ACC112 (cell line): ENCODE measurements at regions not wholly inside any gene's neighbourhood (a gene's known extent, or its start where the extent isn't known, plus 50 kb on each side); places are given as distances from the start of the nearest gene placed in this dataset.

Source experiments
- H2AFZ ChIP-seq: fragments of 200-600 bp; sonication (generic); one replicate; pipeline ENCODE4 v1.6.0; 2017; ENCODE audit warnings: antibody characterized with exemption, low read length; ENCODE audit not compliant: unreplicated experiment
- H3K27ac ChIP-seq: fragments of 200-600 bp; sonication (generic); 2 replicates; pipeline ENCODE4 v1.5.1; 2014; ENCODE audit warnings: low read depth, mild to moderate bottlenecking, antibody characterized with exemption, low read length, moderate library complexity
- H3K27me3 ChIP-seq: fragments of 200-600 bp; sonication (generic); 2 replicates; pipeline ENCODE4 v1.6.1; 2014; ENCODE audit warnings: mild to moderate bottlenecking, antibody characterized with exemption, low read length, moderate library complexity, mixed read lengths; ENCODE audit not compliant: insufficient read depth
- H3K36me3 ChIP-seq: fragments of 200-600 bp; sonication (generic); 2 replicates; pipeline ENCODE4 v1.6.1; 2016; ENCODE audit warnings: mild to moderate bottlenecking, antibody characterized with exemption, low read length, moderate library complexity, mixed read lengths; ENCODE audit not compliant: insufficient read depth
- H3K4me1 ChIP-seq: fragments of 200-600 bp; sonication (generic); one replicate; pipeline ENCODE4 v1.6.1; 2016; ENCODE audit warnings: low read length, mixed read lengths; ENCODE audit not compliant: insufficient read depth, unreplicated experiment, control insufficient read depth
- H3K4me3 ChIP-seq: fragments of 200-600 bp; sonication (generic); 2 replicates; pipeline ENCODE4 v1.5.1; 2014; ENCODE audit warnings: mild to moderate bottlenecking, low read depth, low read length
- H3K79me2 ChIP-seq: fragments of 200-600 bp; sonication (generic); one replicate; pipeline ENCODE4 v1.6.0; 2016; ENCODE audit warnings: low read length; ENCODE audit not compliant: control insufficient read depth, unreplicated experiment, insufficient read depth

- H3K4me1 ChIP-seq = no peaks in the 10 kb centered on the region
- no peak overlapping the region for H3K4me3 ChIP-seq
- no peak overlapping the region for H3K27ac ChIP-seq
- no peaks in the 10 kb centered on the region for H3K79me2 ChIP-seq
- H2AFZ ChIP-seq = no peak overlapping the region
- no peaks in the 10 kb centered on the region for H3K27me3 ChIP-seq
- no peaks in the 10 kb centered on the region for H3K36me3 ChIP-seq
Measured at GRCh38 chr7:85608804-85609203, 421.9 kb upstream of the SEMA3D start.

- Histone ChIP-seq H3K4me3 (no peak overlapping the region), H3K27me3 (no peaks in the 10 kb centered on the region), H3K27ac (no peak overlapping the region), H2AFZ (no peak overlapping the region), H3K4me1 (no peaks in the 10 kb centered on the region), H3K79me2 (no peaks in the 10 kb centered on the region), H3K36me3 (no peaks in the 10 kb centered on the region)
Measured at GRCh38 chr7:85602196-85602595, 415.3 kb upstream of the SEMA3D start.

GRCh38 chr7:85600395-85600794 is 413.5 kb upstream of the SEMA3D start:
- H2AFZ ChIP-seq = no peak overlapping the region
- H3K27ac ChIP-seq = no peak overlapping the region
- peaks cover 9% of the 10 kb centered on the region for H3K4me1 ChIP-seq
- no peaks in the 10 kb centered on the region for H3K79me2 ChIP-seq
- no peaks in the 10 kb centered on the region for H3K36me3 ChIP-seq
- no peaks in the 10 kb centered on the region for H3K27me3 ChIP-seq
- H3K4me3 ChIP-seq = no peak overlapping the region

GRCh38 chr7:85596827-85597226 is 410.0 kb upstream of the SEMA3D start:
- Histone ChIP-seq H3K36me3 (no peaks in the 10 kb centered on the region), H3K4me1 (peaks cover 20% of the 10 kb centered on the region), H3K4me3 (no peak overlapping the region), H3K79me2 (no peaks in the 10 kb centered on the region), H3K27me3 (no peaks in the 10 kb centered on the region), H2AFZ (no peak overlapping the region), H3K27ac (no peak overlapping the region)

GRCh38 chr7:85595750-85596178 is 408.9 kb upstream of the SEMA3D start:
- H3K4me1 ChIP-seq = peaks cover 20% of the 10 kb centered on the region
- peak overlapping the region; percentile 47 for H2AFZ ChIP-seq
- no peaks in the 10 kb centered on the region for H3K27me3 ChIP-seq
- H3K79me2 ChIP-seq = no peaks in the 10 kb centered on the region
- H3K27ac ChIP-seq = peak overlapping the region; percentile 15; the same call in 1 of the 2 replicates
- no peaks in the 10 kb centered on the region for H3K36me3 ChIP-seq
- H3K4me3 ChIP-seq = no peak overlapping the region

GRCh38 chr7:85593355-85593754 is 406.5 kb upstream of the SEMA3D start:
- no peaks in the 10 kb centered on the region for H3K27me3 ChIP-seq
- H3K4me3 ChIP-seq = no peak overlapping the region
- H3K79me2 ChIP-seq = no peaks in the 10 kb centered on the region
- no peak overlapping the region for H3K27ac ChIP-seq
- peaks cover 20% of the 10 kb centered on the region for H3K4me1 ChIP-seq
- no peak overlapping the region for H2AFZ ChIP-seq
- no peaks in the 10 kb centered on the region for H3K36me3 ChIP-seq

GRCh38 chr7:85587785-85588184 is 400.9 kb upstream of the SEMA3D start:
- Histone ChIP-seq H3K79me2 (no peaks in the 10 kb centered on the region), H3K4me3 (no peak overlapping the region), H3K27me3 (no peaks in the 10 kb centered on the region), H3K4me1 (peaks cover 13% of the 10 kb centered on the region), H3K27ac (no peak overlapping the region), H2AFZ (no peak overlapping the region), H3K36me3 (no peaks in the 10 kb centered on the region)

GRCh38 chr7:85586091-85586490 is 399.2 kb upstream of the SEMA3D start:
- no peaks in the 10 kb centered on the region for H3K79me2 ChIP-seq
- H3K4me3 ChIP-seq = no peak overlapping the region
- no peak overlapping the region for H3K27ac ChIP-seq
- H3K36me3 ChIP-seq = no peaks in the 10 kb centered on the region
- H2AFZ ChIP-seq = no peak overlapping the region
- H3K4me1 ChIP-seq = peaks cover 3% of the 10 kb centered on the region
- no peaks in the 10 kb centered on the region for H3K27me3 ChIP-seq

GRCh38 chr7:85583131-85583953 is 396.5 kb upstream of the SEMA3D start:
- H3K36me3 ChIP-seq = no peaks in the 10 kb centered on the region
- no peak overlapping the region for H2AFZ ChIP-seq
- no peak overlapping the region for H3K27ac ChIP-seq
- H3K4me3 ChIP-seq = no peak overlapping the region
- no peaks in the 10 kb centered on the region for H3K79me2 ChIP-seq
- peaks cover 3% of the 10 kb centered on the region for H3K4me1 ChIP-seq
- no peaks in the 10 kb centered on the region for H3K27me3 ChIP-seq

GRCh38 chr7:85573844-85574243 is 387.0 kb upstream of the SEMA3D start:
- Histone ChIP-seq H2AFZ (no peak overlapping the region), H3K27me3 (no peaks in the 10 kb centered on the region), H3K36me3 (no peaks in the 10 kb centered on the region), H3K4me1 (no peaks in the 10 kb centered on the region), H3K79me2 (no peaks in the 10 kb centered on the region), H3K4me3 (no peak overlapping the region), H3K27ac (no peak overlapping the region)

- no peaks in the 10 kb centered on the region for H3K79me2 ChIP-seq
- no peaks in the 10 kb centered on the region for H3K27me3 ChIP-seq
- no peak overlapping the region for H3K27ac ChIP-seq
- no peak overlapping the region for H2AFZ ChIP-seq
- no peak overlapping the region for H3K4me3 ChIP-seq
- H3K4me1 ChIP-seq = no peaks in the 10 kb centered on the region
- H3K36me3 ChIP-seq = no peaks in the 10 kb centered on the region
Measured at GRCh38 chr7:85573346-85573745, 386.5 kb upstream of the SEMA3D start.
